ENCODE measurements at regions not wholly inside any gene's neighbourhood (a gene's known extent, or its start where the extent isn't known, plus 50 kb on each side); places are given as distances from the start of the nearest gene placed in this dataset. TPM values are rescaled to one million over a fixed set of nuclear protein-coding genes. Genes with fewer than 3 reads are reported as not detected.
A peak's percentile ranks its signal among the peaks of the same experiment; 100 is the strongest.

GRCh38 chr5:143469125-143469524 lies 65.6 kb upstream of the NR3C1 start:
- no peak for DNase-seq (ENCODE audit: low read depth)

- no peak for DNase-seq (ENCODE audit: low read depth)
Observed at GRCh38 chr5:143466632-143467031, 63.1 kb upstream of the NR3C1 start.

- no peak for DNase-seq (ENCODE audit: low read depth)
Observed at GRCh38 chr5:143464723-143465490, 61.4 kb upstream of the NR3C1 start.

- no peak for DNase-seq (ENCODE audit: low read depth)
Observed at GRCh38 chr5:143462431-143462830, 58.9 kb upstream of the NR3C1 start.

- DNase-seq (ENCODE audit: low read depth): no peak
Observed at GRCh38 chr5:143459433-143459832, 55.9 kb upstream of the NR3C1 start.

GRCh38 chr5:143456952-143457547 lies 53.6 kb upstream of the NR3C1 start:
- DNase-seq (ENCODE audit: low read depth): peak; percentile 23

GRCh38 chr5:143454936-143455516 lies 51.5 kb upstream of the NR3C1 start:
- DNase-seq (ENCODE audit: low read depth): peak; percentile 40

GRCh38 chr5:143453720-143454119 lies 50.2 kb upstream of the NR3C1 start:
- no peak for DNase-seq (ENCODE audit: low read depth)

Small RNAs in the stretch of these regions (microRNA-seq; reads per million reads assigned to microRNA genes)
- not detected for gene MIR5197

All from myocyte (in vitro differentiated cells).